ENCODE measurements at regions not wholly inside any gene's neighbourhood (a gene's known extent, or its start where the extent isn't known, plus 50 kb on each side); places are given as distances from the start of the nearest gene placed in this dataset.

- H3K9me3 ChIP-seq (ENCODE audit: low read length) = no peaks in the 10 kb centered on the region
- no peak overlapping the region for H3K27ac ChIP-seq (ENCODE audit: extremely low read length, insufficient read depth, low read length)
- in situ Hi-C loops (cut with HindIII; ENCODE audit: extremely low pct_ligation_motif_present, low pct_unique_long_range_greater_than_20kb) (no loop called here), intact Hi-C loops (cut with micrococcal nuclease; ENCODE audit: unreplicated experiment) (no loop called here)
- H3K4me1 ChIP-seq (ENCODE audit: insufficient read depth, low read length) = no peaks in the 10 kb centered on the region
- FAIRE-seq = no peak
- H3K9ac ChIP-seq (ENCODE audit: insufficient read depth, low read depth, low read length) = no peak overlapping the region
- H2AFZ ChIP-seq (ENCODE audit: low read length) = no peak overlapping the region
- no peaks in the 10 kb centered on the region for H3K36me3 ChIP-seq (replicated peaks in 1 of 2; ENCODE audit: control insufficient read depth in 1 of 2, insufficient read depth in 2 of 2, low read length in 2 of 2)
- H4K20me1 ChIP-seq (ENCODE audit: insufficient read depth, low read length) = no peaks in the 10 kb centered on the region
- ChIA-PET CTCF (ENCODE audit: low intra/inter-chr PET ratio, low total read pairs) (no interaction called here), POLR2A (no interaction called here)
- no peak for DNase-seq (ENCODE audit: low spot score)
- H3K79me2 ChIP-seq (ENCODE audit: insufficient read depth, low read length) = no peaks in the 10 kb centered on the region
- WGBS (ENCODE audit: low lambda C conversion rate) = 3% methylated on average over 6 of the region's 6 CpGs
- H3K27me3 ChIP-seq (ENCODE audit: control insufficient read depth in 1 of 2, insufficient read depth in 2 of 2, low read length in 2 of 2) = peaks cover 0 to 17% of the 10 kb centered on the region in 2 experiments; a peak in 1 of 5 replicates
- ATAC-seq = no peak
- H3K4me3 ChIP-seq (replicated peaks in 1 of 3; ENCODE audit: insufficient read depth in 1 of 3, low read depth in 2 of 3, low read length in 3 of 3) = no peak overlapping the region
- BruUV-seq (replicated peaks) = no TSS peak
- H3K4me2 ChIP-seq (ENCODE audit: low read depth, low read length) = no peak overlapping the region
- TF ChIP-seq ZFP36L2 (CRISPR knock-in tag; IDR thresholded peaks at IDR 0.05) (no peak), ARID3A (IDR thresholded peaks at IDR 0.05; ENCODE audit: low read depth, low read length) (no peak), SALL1 (CRISPR knock-in tag; IDR thresholded peaks at IDR 0.05) (no peak), RFX1 (IDR thresholded peaks at IDR 0.05) (no peak), NFIB (CRISPR knock-in tag; IDR thresholded peaks at IDR 0.05; ENCODE audit: borderline replicate concordance) (no peak), SIN3B (IDR thresholded peaks at IDR 0.05; ENCODE audit: low read length) (no peak), TFE3 (CRISPR knock-in tag; IDR thresholded peaks at IDR 0.05) (no peak), POLR2AphosphoS5 (IDR thresholded peaks at IDR 0.05; ENCODE audit: low read depth, low read length) (no peak), SNAI1 (CRISPR knock-in tag; IDR thresholded peaks at IDR 0.05; ENCODE audit: borderline replicate concordance) (no peak), KLF12 (CRISPR knock-in tag; IDR thresholded peaks at IDR 0.05; ENCODE audit: borderline replicate concordance) (no peak), NFATC3 (CRISPR knock-in tag; IDR thresholded peaks at IDR 0.05) (no peak), ZXDC (CRISPR knock-in tag; IDR thresholded peaks at IDR 0.05) (no peak), ZSCAN9 (CRISPR knock-in tag; IDR thresholded peaks at IDR 0.05; ENCODE audit: borderline replicate concordance) (no peak), HIVEP1 (CRISPR knock-in tag; IDR thresholded peaks at IDR 0.05) (no peak), HNRNPUL1 (IDR thresholded peaks at IDR 0.05; ENCODE audit: low read depth, low read length) (no peak), DNMT3B (CRISPR knock-in tag; conservative IDR thresholded peaks at IDR 0.05) (no peak), HNRNPL (IDR thresholded peaks at IDR 0.05; ENCODE audit: low read depth, low read length) (no peak), NFRKB (IDR thresholded peaks at IDR 0.05) (no peak), GMEB1 (CRISPR knock-in tag; IDR thresholded peaks at IDR 0.05; ENCODE audit: borderline replicate concordance) (no peak)
Measured at GRCh38 chr17:14791221-14791620, 473.9 kb downstream of the PMP22 start.

Data from HepG2 (cell line).